ENCODE measurements at regions not wholly inside any gene's neighbourhood (a gene's known extent, or its start where the extent isn't known, plus 50 kb on each side); places are given as distances from the start of the nearest gene placed in this dataset.

- no CpG with 5 or more reads among the region's 2 CpGs for WGBS (ENCODE audit: insufficient coverage)
- CTCF ChIA-PET = no interaction called here
- POLR2A ChIA-PET = no interaction called here
- H3K4me1 ChIP-seq (ENCODE audit: control extremely low read depth in 1 of 4, control insufficient read depth in 4 of 4, insufficient read depth in 4 of 4, low read length in 3 of 4) = no peaks in the 10 kb centered on the region
- no peaks in the 10 kb centered on the region for H3K27me3 ChIP-seq (replicated peaks in 2 of 5; ENCODE audit: control insufficient read depth in 4 of 5, insufficient read depth in 5 of 5, low read length in 4 of 5)
- DNase-seq = no peak
- H3K4me3 ChIP-seq (ENCODE audit: control insufficient read depth in 1 of 7, extremely low read depth in 1 of 7, insufficient read depth in 4 of 7, low read depth in 2 of 7, low read length in 6 of 7) = no peak overlapping the region
- no peaks in the 10 kb centered on the region for H3K36me3 ChIP-seq (ENCODE audit: control insufficient read depth in 4 of 4, insufficient read depth in 4 of 4, low read length in 3 of 4)
- no peaks in the 10 kb centered on the region for H3K9me3 ChIP-seq (ENCODE audit: control extremely low read depth in 1 of 5, control insufficient read depth in 4 of 5, insufficient read depth in 2 of 5, low read depth in 1 of 5, low read length in 4 of 5)
- no peak overlapping the region for H3K27ac ChIP-seq (ENCODE audit: insufficient read depth in 1 of 2, low read depth in 1 of 2, low read length in 2 of 2, poor library complexity in 1 of 2, severe bottlenecking in 2 of 2)
Observed at GRCh38 chr12:20011200-20011599, 357.1 kb upstream of the PDE3A start.

GRCh38 chr12:20017802-20018201 lies 350.5 kb upstream of the PDE3A start:
- Histone ChIP-seq H3K27me3 (replicated peaks in 2 of 5; ENCODE audit: control insufficient read depth in 4 of 5, insufficient read depth in 5 of 5, low read length in 4 of 5) (no peaks in the 10 kb centered on the region), H3K4me1 (ENCODE audit: control extremely low read depth in 1 of 4, control insufficient read depth in 4 of 4, insufficient read depth in 4 of 4, low read length in 3 of 4) (no peaks in the 10 kb centered on the region)
- CTCF ChIA-PET = no interaction called here

GRCh38 chr12:20018406-20018805 lies 349.9 kb upstream of the PDE3A start:
- WGBS (ENCODE audit: insufficient coverage) = no CpG with 5 or more reads among the region's 3 CpGs
- POLR2A ChIA-PET = no interaction called here
- H3K9me3 ChIP-seq (ENCODE audit: control extremely low read depth in 1 of 5, control insufficient read depth in 4 of 5, insufficient read depth in 2 of 5, low read depth in 1 of 5, low read length in 4 of 5) = no peaks in the 10 kb centered on the region
- H3K27me3 ChIP-seq (replicated peaks in 2 of 5; ENCODE audit: control insufficient read depth in 4 of 5, insufficient read depth in 5 of 5, low read length in 4 of 5) = no peaks in the 10 kb centered on the region
- H3K4me3 ChIP-seq (ENCODE audit: control insufficient read depth in 1 of 7, extremely low read depth in 1 of 7, insufficient read depth in 4 of 7, low read depth in 2 of 7, low read length in 6 of 7) = no peak overlapping the region
- CTCF ChIA-PET = no interaction called here
- no peaks in the 10 kb centered on the region for H3K36me3 ChIP-seq (ENCODE audit: control insufficient read depth in 4 of 4, insufficient read depth in 4 of 4, low read length in 3 of 4)
- H3K27ac ChIP-seq (ENCODE audit: insufficient read depth in 1 of 2, low read depth in 1 of 2, low read length in 2 of 2, poor library complexity in 1 of 2, severe bottlenecking in 2 of 2) = no peak overlapping the region
- H3K4me1 ChIP-seq (ENCODE audit: control extremely low read depth in 1 of 4, control insufficient read depth in 4 of 4, insufficient read depth in 4 of 4, low read length in 3 of 4) = no peaks in the 10 kb centered on the region
- DNase-seq = no peak

More at GRCh38 chr12:20017802-20018201, 350.5 kb upstream of the PDE3A start:
- DNase-seq = no peak
- Histone ChIP-seq H3K9me3 (ENCODE audit: control extremely low read depth in 1 of 5, control insufficient read depth in 4 of 5, insufficient read depth in 2 of 5, low read depth in 1 of 5, low read length in 4 of 5) (no peaks in the 10 kb centered on the region), H3K27ac (ENCODE audit: insufficient read depth in 1 of 2, low read depth in 1 of 2, low read length in 2 of 2, poor library complexity in 1 of 2, severe bottlenecking in 2 of 2) (no peak overlapping the region), H3K4me3 (ENCODE audit: control insufficient read depth in 1 of 7, extremely low read depth in 1 of 7, insufficient read depth in 4 of 7, low read depth in 2 of 7, low read length in 6 of 7) (no peak overlapping the region), H3K36me3 (ENCODE audit: control insufficient read depth in 4 of 4, insufficient read depth in 4 of 4, low read length in 3 of 4) (no peaks in the 10 kb centered on the region)
- POLR2A ChIA-PET = no interaction called here

GRCh38 chr12:20024194-20024593 lies 344.1 kb upstream of the PDE3A start:
- ChIA-PET CTCF (no interaction called here), POLR2A (no interaction called here)

GRCh38 chr12:20028033-20028432 lies 340.3 kb upstream of the PDE3A start:
- WGBS (ENCODE audit: insufficient coverage) = no CpG with 5 or more reads among the region's 1 CpG
- Histone ChIP-seq H3K27me3 (replicated peaks in 2 of 5; ENCODE audit: control insufficient read depth in 4 of 5, insufficient read depth in 5 of 5, low read length in 4 of 5) (no peaks in the 10 kb centered on the region), H3K27ac (ENCODE audit: insufficient read depth in 1 of 2, low read depth in 1 of 2, low read length in 2 of 2, poor library complexity in 1 of 2, severe bottlenecking in 2 of 2) (no peak overlapping the region), H3K4me1 (ENCODE audit: control extremely low read depth in 1 of 4, control insufficient read depth in 4 of 4, insufficient read depth in 4 of 4, low read length in 3 of 4) (peaks cover 0 to 7% (median 2%) of the 10 kb centered on the region in 4 experiments), H3K4me3 (ENCODE audit: control insufficient read depth in 1 of 7, extremely low read depth in 1 of 7, insufficient read depth in 4 of 7, low read depth in 2 of 7, low read length in 6 of 7) (no peak overlapping the region), H3K9me3 (ENCODE audit: control extremely low read depth in 1 of 5, control insufficient read depth in 4 of 5, insufficient read depth in 2 of 5, low read depth in 1 of 5, low read length in 4 of 5) (no peaks in the 10 kb centered on the region), H3K36me3 (ENCODE audit: control insufficient read depth in 4 of 4, insufficient read depth in 4 of 4, low read length in 3 of 4) (no peaks in the 10 kb centered on the region)
- ChIA-PET CTCF (no interaction called here), POLR2A (interaction anchor here (0.6 kb wide), 1 partner anchor 28 kb away, joined by 3 read pairs; no protein-coding TSS in a partner anchor)
- DNase-seq = peak in 2 of 3 donors; percentile 28 to 53

More at GRCh38 chr12:20024194-20024593, 344.1 kb upstream of the PDE3A start:
- DNase-seq = peak in 2 of 3 donors; percentile 32 to 51
- no peaks in the 10 kb centered on the region for H3K36me3 ChIP-seq (ENCODE audit: control insufficient read depth in 4 of 4, insufficient read depth in 4 of 4, low read length in 3 of 4)
- no peaks in the 10 kb centered on the region for H3K27me3 ChIP-seq (replicated peaks in 2 of 5; ENCODE audit: control insufficient read depth in 4 of 5, insufficient read depth in 5 of 5, low read length in 4 of 5)
- no peak overlapping the region for H3K4me3 ChIP-seq (ENCODE audit: control insufficient read depth in 1 of 7, extremely low read depth in 1 of 7, insufficient read depth in 4 of 7, low read depth in 2 of 7, low read length in 6 of 7)
- H3K27ac ChIP-seq (ENCODE audit: insufficient read depth in 1 of 2, low read depth in 1 of 2, low read length in 2 of 2, poor library complexity in 1 of 2, severe bottlenecking in 2 of 2) = no peak overlapping the region
- H3K4me1 ChIP-seq (ENCODE audit: control extremely low read depth in 1 of 4, control insufficient read depth in 4 of 4, insufficient read depth in 4 of 4, low read length in 3 of 4) = peaks cover 0 to 7% (median 2%) of the 10 kb centered on the region in 4 experiments
- H3K9me3 ChIP-seq (ENCODE audit: control extremely low read depth in 1 of 5, control insufficient read depth in 4 of 5, insufficient read depth in 2 of 5, low read depth in 1 of 5, low read length in 4 of 5) = no peaks in the 10 kb centered on the region
- WGBS (ENCODE audit: insufficient coverage) = 40% methylated on average over 1 of the region's 6 CpGs

GRCh38 chr12:20030826-20031225 lies 337.5 kb upstream of the PDE3A start:
- Histone ChIP-seq H3K9me3 (ENCODE audit: control extremely low read depth in 1 of 5, control insufficient read depth in 4 of 5, insufficient read depth in 2 of 5, low read depth in 1 of 5, low read length in 4 of 5) (no peaks in the 10 kb centered on the region), H3K4me3 (ENCODE audit: control insufficient read depth in 1 of 7, extremely low read depth in 1 of 7, insufficient read depth in 4 of 7, low read depth in 2 of 7, low read length in 6 of 7) (no peak overlapping the region), H3K36me3 (ENCODE audit: control insufficient read depth in 4 of 4, insufficient read depth in 4 of 4, low read length in 3 of 4) (no peaks in the 10 kb centered on the region), H3K4me1 (ENCODE audit: control extremely low read depth in 1 of 4, control insufficient read depth in 4 of 4, insufficient read depth in 4 of 4, low read length in 3 of 4) (no peaks in the 10 kb centered on the region), H3K27me3 (replicated peaks in 2 of 5; ENCODE audit: control insufficient read depth in 4 of 5, insufficient read depth in 5 of 5, low read length in 4 of 5) (no peaks in the 10 kb centered on the region), H3K27ac (ENCODE audit: insufficient read depth in 1 of 2, low read depth in 1 of 2, low read length in 2 of 2, poor library complexity in 1 of 2, severe bottlenecking in 2 of 2) (no peak overlapping the region)
- POLR2A ChIA-PET = no interaction called here
- no peak for DNase-seq
- CTCF ChIA-PET = no interaction called here
- no CpG with 5 or more reads among the region's 1 CpG for WGBS (ENCODE audit: insufficient coverage)

- ChIA-PET CTCF (no interaction called here), POLR2A (interaction anchor here (0.6 kb wide), 1 partner anchor 528 kb away, joined by 3 read pairs; no protein-coding TSS in a partner anchor)
- no peaks in the 10 kb centered on the region for H3K27me3 ChIP-seq (replicated peaks in 2 of 5; ENCODE audit: control insufficient read depth in 4 of 5, insufficient read depth in 5 of 5, low read length in 4 of 5)
- no peak overlapping the region for H3K27ac ChIP-seq (ENCODE audit: insufficient read depth in 1 of 2, low read depth in 1 of 2, low read length in 2 of 2, poor library complexity in 1 of 2, severe bottlenecking in 2 of 2)
- H3K9me3 ChIP-seq (ENCODE audit: control extremely low read depth in 1 of 5, control insufficient read depth in 4 of 5, insufficient read depth in 2 of 5, low read depth in 1 of 5, low read length in 4 of 5) = no peaks in the 10 kb centered on the region
- no peak for DNase-seq
- H3K4me1 ChIP-seq (ENCODE audit: control extremely low read depth in 1 of 4, control insufficient read depth in 4 of 4, insufficient read depth in 4 of 4, low read length in 3 of 4) = no peaks in the 10 kb centered on the region
- no peak overlapping the region for H3K4me3 ChIP-seq (ENCODE audit: control insufficient read depth in 1 of 7, extremely low read depth in 1 of 7, insufficient read depth in 4 of 7, low read depth in 2 of 7, low read length in 6 of 7)
- no peaks in the 10 kb centered on the region for H3K36me3 ChIP-seq (ENCODE audit: control insufficient read depth in 4 of 4, insufficient read depth in 4 of 4, low read length in 3 of 4)
- WGBS (ENCODE audit: insufficient coverage) = 100% methylated on average over 2 of the region's 4 CpGs
Observed at GRCh38 chr12:20039562-20039961, 328.8 kb upstream of the PDE3A start.

All from common myeloid progenitor, CD34-positive (primary cell).